H9 (cell line): ENCODE measurements at regions not wholly inside any gene's neighbourhood (a gene's known extent, or its start where the extent isn't known, plus 50 kb on each side); places are given as distances from the start of the nearest gene placed in this dataset.

Experiments used
- DNase-seq: peaks from one replicate; pipeline ENCODE4 v3.0.0-alpha.2; 2017
- H2AFZ ChIP-seq: one replicate; pipeline ENCODE4 v1.6.1; 2013; ENCODE audit warnings: mild to moderate bottlenecking, low read length, control low read depth, moderate library complexity
- H2AK5ac ChIP-seq: 2 replicates; pipeline ENCODE4 v1.6.1; 2013; ENCODE audit warnings: low read length, control low read depth, mixed read lengths; ENCODE audit not compliant: insufficient read length
- H2BK120ac ChIP-seq: one replicate; pipeline ENCODE4 v1.6.1; 2013; ENCODE audit warnings: low read depth, mild to moderate bottlenecking, low read length, control low read depth, inconsistent platforms; ENCODE audit not compliant: poor library complexity, severe bottlenecking
- H2BK12ac ChIP-seq: 2 replicates; pipeline ENCODE4 v1.6.1; 2013; ENCODE audit warnings: low read length, control low read depth, mixed read lengths, low read depth; ENCODE audit not compliant: insufficient read length
- H2BK15ac ChIP-seq: 2 replicates; pipeline ENCODE4 v1.6.1; 2013; ENCODE audit warnings: low read depth, low read length, control low read depth
- H2BK20ac ChIP-seq: one replicate; pipeline ENCODE4 v1.6.1; 2013; ENCODE audit warnings: low read depth, mild to moderate bottlenecking, low read length, control low read depth, inconsistent platforms; ENCODE audit not compliant: poor library complexity, severe bottlenecking
- H2BK5ac ChIP-seq: 2 replicates; pipeline ENCODE4 v1.6.1; 2013; ENCODE audit warnings: low read length, control low read depth, mixed read lengths; ENCODE audit not compliant: insufficient read length
- H3K14ac ChIP-seq: 2 replicates; pipeline ENCODE4 v1.6.1; 2013; ENCODE audit warnings: low read length, control low read depth; ENCODE audit not compliant: insufficient read depth
- H3K18ac ChIP-seq: 2 replicates; pipeline ENCODE4 v1.6.1; 2013; ENCODE audit warnings: low read depth, mild to moderate bottlenecking, mixed read lengths, low read length, control low read depth; ENCODE audit not compliant: insufficient read length
- H3K23ac ChIP-seq: 2 replicates; pipeline ENCODE4 v1.6.1; 2013; ENCODE audit warnings: low read length, control low read depth, mixed read lengths, low read depth; ENCODE audit not compliant: insufficient read length
- H3K23me2 ChIP-seq: 2 replicates; pipeline ENCODE4 v1.6.1; 2013; ENCODE audit warnings: low read depth, mild to moderate bottlenecking, mixed read lengths, low read length, control low read depth; ENCODE audit not compliant: insufficient read length, poor library complexity, severe bottlenecking
- H3K27ac ChIP-seq: 2 replicates; pipeline ENCODE4 v1.5.1; 2013; ENCODE audit warnings: low read length, control low read depth, mixed read lengths, low read depth; ENCODE audit not compliant: insufficient read length
- H3K27me3 ChIP-seq: 2 replicates; pipeline ENCODE4 v1.6.1; 2013; ENCODE audit warnings: low read length, control low read depth, inconsistent platforms; ENCODE audit not compliant: insufficient read depth
- H3K4ac ChIP-seq: 2 replicates; pipeline ENCODE4 v1.6.1; 2013; ENCODE audit warnings: low read depth, mild to moderate bottlenecking, control low read depth, inconsistent platforms, low read length, moderate library complexity
- H3K4me1 ChIP-seq: 2 replicates; pipeline ENCODE4 v1.6.1; 2013; ENCODE audit warnings: low read length, control low read depth, inconsistent platforms; ENCODE audit not compliant: insufficient read depth
- H3K4me2 ChIP-seq: 2 replicates; pipeline ENCODE4 v1.6.1; 2013; ENCODE audit warnings: low read length, control low read depth, mixed read lengths; ENCODE audit not compliant: insufficient read length, insufficient read depth
- H3K56ac ChIP-seq: 2 replicates; pipeline ENCODE4 v1.6.1; 2013; ENCODE audit warnings: low read depth, mild to moderate bottlenecking, mixed read lengths, low read length, control low read depth; ENCODE audit not compliant: insufficient read length
- H3K79me1 ChIP-seq: 2 replicates; pipeline ENCODE4 v1.6.1; 2013; ENCODE audit warnings: low read depth, mild to moderate bottlenecking, moderate library complexity, low read length, control low read depth, inconsistent platforms; ENCODE audit not compliant: insufficient read depth, poor library complexity, severe bottlenecking
- H3K79me2 ChIP-seq: 2 replicates; pipeline ENCODE4 v1.6.1; 2013; ENCODE audit warnings: low read length, control low read depth, inconsistent platforms; ENCODE audit not compliant: insufficient read depth
- H3K9ac ChIP-seq: 2 replicates; pipeline ENCODE4 v1.6.1; 2013; ENCODE audit warnings: low read length, control low read depth, mixed read lengths; ENCODE audit not compliant: insufficient read length; ENCODE audit errors: extremely low read depth
- H3K9me3 ChIP-seq: one replicate; pipeline ENCODE4 v1.6.1; 2013; ENCODE audit warnings: low read depth, low read length, inconsistent platforms; ENCODE audit not compliant: control insufficient read depth
- H3T11ph ChIP-seq: one replicate; pipeline ENCODE4 v1.6.1; 2013; ENCODE audit warnings: mild to moderate bottlenecking, low read length, control low read depth, inconsistent platforms
- H4K20me1 ChIP-seq: one replicate; pipeline ENCODE4 v1.6.1; 2013; ENCODE audit not compliant: control insufficient read depth, insufficient read length, insufficient read depth
- H4K5ac ChIP-seq: 2 replicates; pipeline ENCODE4 v1.6.1; 2013; ENCODE audit warnings: low read depth, mild to moderate bottlenecking, mixed read lengths, low read length, control low read depth; ENCODE audit not compliant: insufficient read length
- H4K8ac ChIP-seq: replicated peaks from 2 replicates; pipeline ENCODE4 v1.6.1; 2013; ENCODE audit warnings: low read length, control low read depth, mixed read lengths, low read depth; ENCODE audit not compliant: insufficient read length
- H4K91ac ChIP-seq: 2 replicates; pipeline ENCODE4 v1.6.1; 2013; ENCODE audit warnings: low read depth, mild to moderate bottlenecking, moderate library complexity, mixed read lengths, low read length, control low read depth; ENCODE audit not compliant: insufficient read length
- H3K27ac Mint-ChIP-seq, 3 experiments: 2 replicates in 2 of 3; 3 replicates in 1 of 3; pipeline ENCODE4 v1.8.0; 2020 to 2021; ENCODE audit warnings: mixed read lengths in 3 of 3, mild to moderate bottlenecking in 1 of 3, moderate library complexity in 1 of 3
- H3K27me3 Mint-ChIP-seq: 2 replicates; pipeline ENCODE4 v1.8.0; 2021; ENCODE audit warnings: low read depth, mild to moderate bottlenecking, moderate library complexity, mixed read lengths
- H3K36me3 Mint-ChIP-seq, 3 experiments: 2 replicates in 2 of 3; 3 replicates in 1 of 3; pipeline ENCODE4 v1.8.0; 2020 to 2021; ENCODE audit warnings: low read depth in 3 of 3, mixed read lengths in 3 of 3; ENCODE audit not compliant: insufficient read depth in 1 of 3
- H3K4me1 Mint-ChIP-seq, 2 experiments: 2 replicates each; pipeline ENCODE4 v1.8.0; 2020; ENCODE audit warnings: mixed read lengths in 2 of 2
- H3K4me3 Mint-ChIP-seq, 2 experiments: 2 replicates in 1 of 2; 3 replicates in 1 of 2; pipeline ENCODE4 v1.8.0; 2020 to 2021; ENCODE audit warnings: mild to moderate bottlenecking in 2 of 2, mixed read lengths in 2 of 2, moderate library complexity in 1 of 2
- H3K9me3 Mint-ChIP-seq, 2 experiments: 2 replicates in 1 of 2; 3 replicates in 1 of 2; pipeline ENCODE4 v1.8.0; 2020; ENCODE audit warnings: mild to moderate bottlenecking in 2 of 2, mixed read lengths in 2 of 2, moderate library complexity in 1 of 2
- CTCF ChIP-seq: fragments of 200-600 bp; sonication (generic); conservative IDR thresholded peaks from 3 replicates; pipeline ENCODE4 v1.8.0; 2021; ENCODE audit warnings: antibody characterized with exemption, mild to moderate bottlenecking

GRCh38 chr4:114343015-114343414 is 255.6 kb upstream of the UGT8 start:
- Mint-ChIP-seq H3K9me3 (no peaks in the 10 kb centered on the region; a peak in 1 of 5 replicates), H3K36me3 (no peaks in the 10 kb centered on the region), H3K27ac (no peak overlapping the region), H3K27me3 (no peaks in the 10 kb centered on the region), H3K4me1 (no peaks in the 10 kb centered on the region), H3K4me3 (no peak overlapping the region)
- no peak overlapping the region for H2BK5ac ChIP-seq
- H3K27ac ChIP-seq = no peak overlapping the region
- no peaks in the 10 kb centered on the region for H3K4me1 ChIP-seq
- no peak overlapping the region for H4K8ac ChIP-seq
- H3K56ac ChIP-seq = no peak overlapping the region
- H2BK120ac ChIP-seq = no peak overlapping the region
- H2AFZ ChIP-seq = no peak overlapping the region
- no peak for TF ChIP-seq CTCF
- H3K18ac ChIP-seq = no peak overlapping the region
- no peak overlapping the region for H4K5ac ChIP-seq
- H2BK12ac ChIP-seq = no peak overlapping the region
- H4K20me1 ChIP-seq = no peaks in the 10 kb centered on the region
- H3K4ac ChIP-seq = no peak overlapping the region
- no peaks in the 10 kb centered on the region for H3K27me3 ChIP-seq
- H3T11ph ChIP-seq = no peak overlapping the region
- H4K91ac ChIP-seq = no peak overlapping the region
- H3K23me2 ChIP-seq = no peaks in the 10 kb centered on the region
- no peak for DNase-seq
- H2AK5ac ChIP-seq = no peak overlapping the region
- no peak overlapping the region for H3K14ac ChIP-seq
- H3K9ac ChIP-seq = no peak overlapping the region
- H2BK15ac ChIP-seq = no peak overlapping the region
- no peak overlapping the region for H3K23ac ChIP-seq
- no peak overlapping the region for H3K4me2 ChIP-seq
- no peaks in the 10 kb centered on the region for H3K79me2 ChIP-seq
- no peaks in the 10 kb centered on the region for H3K9me3 ChIP-seq
- H3K79me1 ChIP-seq = no peaks in the 10 kb centered on the region
- no peak overlapping the region for H2BK20ac ChIP-seq
